Epithelial cell of proximal tubule (primary cell): ENCODE measurements at regions not wholly inside any gene's neighbourhood (a gene's known extent, or its start where the extent isn't known, plus 50 kb on each side); places are given as distances from the start of the nearest gene placed in this dataset.
"Not testable (repeated sequence)": the region's sequence is repeated elsewhere in the genome, so short reads cannot be mapped to it uniquely, and the experiment has no call there.

ENCODE experiments used
- DNase-seq: peaks from one replicate; pipeline ENCODE4 v3.0.0-alpha.2; 2011; ENCODE audit warnings: low read depth
- H3K4me3 ChIP-seq: 2 replicates; pipeline ENCODE4 v1.5.1; 2011; ENCODE audit warnings: low read depth, mild to moderate bottlenecking, low read length
- CTCF ChIP-seq: conservative IDR thresholded peaks from 2 replicates; pipeline ENCODE4 v1.5.1; 2012; ENCODE audit warnings: low read depth, mild to moderate bottlenecking, low read length

DNA sequence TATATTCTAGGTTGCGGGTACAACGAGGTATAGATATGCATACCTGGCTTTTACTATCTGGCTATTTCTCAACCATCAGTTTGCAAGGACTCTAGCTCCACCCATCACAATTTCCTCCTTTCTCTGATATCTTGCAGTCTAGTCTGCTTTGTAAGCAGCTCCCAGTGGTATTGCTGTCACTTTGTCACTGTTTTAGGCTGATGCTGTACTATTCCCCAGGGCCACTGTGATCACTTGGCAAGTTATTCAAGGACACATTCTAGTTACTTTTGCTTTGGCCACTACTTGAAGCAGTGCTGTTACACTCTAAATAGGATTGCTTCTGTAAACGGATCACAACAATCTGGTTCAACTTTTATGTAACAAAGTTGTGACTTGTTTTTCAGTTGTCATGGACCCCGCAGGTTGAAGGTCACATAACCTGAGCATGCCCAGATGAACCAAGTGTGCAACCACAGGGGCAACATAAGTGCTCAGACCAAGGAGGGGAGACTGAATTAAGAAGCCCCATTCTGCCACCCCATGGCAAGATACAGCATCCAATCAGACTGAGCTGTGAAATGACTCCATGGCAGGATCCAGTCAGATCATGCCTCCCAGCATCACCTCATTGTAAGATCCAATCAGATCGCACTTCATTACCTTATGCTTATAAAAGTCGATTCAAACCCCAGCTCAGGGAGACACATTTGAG, 588.4 kb upstream of the CITED2 start:
- H3K4me3 ChIP-seq = no peak overlapping the region
- no peak for TF ChIP-seq CTCF
- DNase-seq = no peak

DNA sequence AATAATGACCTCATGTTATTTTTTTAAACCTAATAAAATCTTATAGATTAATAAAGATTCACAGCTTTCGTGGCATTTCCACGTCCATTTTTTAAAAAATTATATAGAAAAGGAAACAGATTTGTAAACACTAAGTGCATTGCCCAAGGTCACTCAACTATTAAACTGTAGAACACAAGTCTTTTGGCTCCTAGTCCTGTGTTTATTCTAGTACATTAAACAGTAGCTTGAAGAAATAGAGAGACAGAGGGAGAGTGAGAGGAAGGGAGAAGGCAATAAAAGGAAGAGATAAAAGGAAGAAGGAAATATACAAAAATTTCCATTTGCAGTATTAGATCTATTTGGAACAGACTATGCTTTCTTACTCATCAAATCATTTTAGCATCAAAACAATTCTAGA, 586.7 kb upstream of the CITED2 start:
- no peak for DNase-seq
- TF ChIP-seq CTCF = no peak
- H3K4me3 ChIP-seq = no peak overlapping the region

GRCh38 chr6:139960671-139961070, 586.2 kb upstream of the CITED2 start:
- no peak for TF ChIP-seq CTCF
- no peak for DNase-seq
- H3K4me3 ChIP-seq = no peak overlapping the region

- DNase-seq = no peak
- H3K4me3 ChIP-seq = no peak overlapping the region
- no peak for TF ChIP-seq CTCF
Observed at GRCh38 chr6:139955366-139956155, 581.1 kb upstream of the CITED2 start.

- no peak for DNase-seq
- TF ChIP-seq CTCF = no peak
- H3K4me3 ChIP-seq = no peak overlapping the region
Observed at GRCh38 chr6:139954463-139955071, 580.1 kb upstream of the CITED2 start.

GRCh38 chr6:139953780-139954179, 579.3 kb upstream of the CITED2 start:
- H3K4me3 ChIP-seq, DNase-seq: not testable (repeated sequence)

GRCh38 chr6:139951172-139951571, 576.7 kb upstream of the CITED2 start:
- TF ChIP-seq CTCF = no peak
- DNase-seq = no peak
- H3K4me3 ChIP-seq = no peak overlapping the region
